ENCODE measurements at regions not wholly inside any gene's neighbourhood (a gene's known extent, or its start where the extent isn't known, plus 50 kb on each side); places are given as distances from the start of the nearest gene placed in this dataset.

DNA sequence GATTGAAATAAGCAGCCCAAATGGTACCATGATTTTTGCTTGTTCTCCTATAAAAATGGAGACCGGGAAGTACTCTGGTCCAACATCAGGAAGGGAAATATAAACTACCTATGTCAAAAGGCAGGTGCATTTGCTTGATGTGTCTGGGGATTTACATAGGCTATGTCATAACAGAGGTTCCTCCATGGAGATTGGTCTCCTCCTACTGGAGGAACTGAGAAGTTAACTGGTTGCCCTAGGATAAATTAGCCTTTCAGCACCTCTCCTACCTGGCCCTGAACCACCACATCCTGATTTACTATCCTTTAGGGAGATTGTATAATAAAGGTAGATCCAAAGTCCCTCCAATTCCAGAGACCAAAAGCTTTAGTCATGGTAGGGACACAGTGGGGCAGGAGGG lies 1109.3 kb upstream of the B3GALT2 start:
- ATAC-seq = peak; percentile 89
- TF ChIP-seq PPARA (CRISPR knock-in tag; IDR thresholded peaks at IDR 0.05; ENCODE audit: borderline replicate concordance) = no peak
- TF ChIP-seq, protein P1, sequence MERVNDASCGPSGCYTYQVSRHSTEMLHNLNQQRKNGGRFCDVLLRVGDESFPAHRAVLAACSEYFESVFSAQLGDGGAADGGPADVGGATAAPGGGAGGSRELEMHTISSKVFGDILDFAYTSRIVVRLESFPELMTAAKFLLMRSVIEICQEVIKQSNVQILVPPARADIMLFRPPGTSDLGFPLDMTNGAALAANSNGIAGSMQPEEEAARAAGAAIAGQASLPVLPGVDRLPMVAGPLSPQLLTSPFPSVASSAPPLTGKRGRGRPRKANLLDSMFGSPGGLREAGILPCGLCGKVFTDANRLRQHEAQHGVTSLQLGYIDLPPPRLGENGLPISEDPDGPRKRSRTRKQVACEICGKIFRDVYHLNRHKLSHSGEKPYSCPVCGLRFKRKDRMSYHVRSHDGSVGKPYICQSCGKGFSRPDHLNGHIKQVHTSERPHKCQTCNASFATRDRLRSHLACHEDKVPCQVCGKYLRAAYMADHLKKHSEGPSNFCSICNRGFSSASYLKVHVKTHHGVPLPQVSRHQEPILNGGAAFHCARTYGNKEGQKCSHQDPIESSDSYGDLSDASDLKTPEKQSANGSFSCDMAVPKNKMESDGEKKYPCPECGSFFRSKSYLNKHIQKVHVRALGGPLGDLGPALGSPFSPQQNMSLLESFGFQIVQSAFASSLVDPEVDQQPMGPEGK (CRISPR knock-in tag; IDR thresholded peaks at IDR 0.05; ENCODE audit: borderline replicate concordance) = no peak
- no peak for TF ChIP-seq ZNF8 (CRISPR knock-in tag; IDR thresholded peaks at IDR 0.05)
- TF ChIP-seq ISL1 (CRISPR knock-in tag; IDR thresholded peaks at IDR 0.05) = no peak
- TF ChIP-seq, protein P2, sequence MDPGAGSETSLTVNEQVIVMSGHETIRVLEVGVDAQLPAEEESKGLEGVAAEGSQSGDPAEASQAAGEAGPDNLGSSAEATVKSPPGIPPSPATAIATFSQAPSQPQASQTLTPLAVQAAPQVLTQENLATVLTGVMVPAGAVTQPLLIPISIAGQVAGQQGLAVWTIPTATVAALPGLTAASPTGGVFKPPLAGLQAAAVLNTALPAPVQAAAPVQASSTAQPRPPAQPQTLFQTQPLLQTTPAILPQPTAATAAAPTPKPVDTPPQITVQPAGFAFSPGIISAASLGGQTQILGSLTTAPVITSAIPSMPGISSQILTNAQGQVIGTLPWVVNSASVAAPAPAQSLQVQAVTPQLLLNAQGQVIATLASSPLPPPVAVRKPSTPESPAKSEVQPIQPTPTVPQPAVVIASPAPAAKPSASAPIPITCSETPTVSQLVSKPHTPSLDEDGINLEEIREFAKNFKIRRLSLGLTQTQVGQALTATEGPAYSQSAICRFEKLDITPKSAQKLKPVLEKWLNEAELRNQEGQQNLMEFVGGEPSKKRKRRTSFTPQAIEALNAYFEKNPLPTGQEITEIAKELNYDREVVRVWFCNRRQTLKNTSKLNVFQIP (CRISPR knock-in tag; IDR thresholded peaks at IDR 0.05; ENCODE audit: borderline replicate concordance, low read depth) = no peak

DNA sequence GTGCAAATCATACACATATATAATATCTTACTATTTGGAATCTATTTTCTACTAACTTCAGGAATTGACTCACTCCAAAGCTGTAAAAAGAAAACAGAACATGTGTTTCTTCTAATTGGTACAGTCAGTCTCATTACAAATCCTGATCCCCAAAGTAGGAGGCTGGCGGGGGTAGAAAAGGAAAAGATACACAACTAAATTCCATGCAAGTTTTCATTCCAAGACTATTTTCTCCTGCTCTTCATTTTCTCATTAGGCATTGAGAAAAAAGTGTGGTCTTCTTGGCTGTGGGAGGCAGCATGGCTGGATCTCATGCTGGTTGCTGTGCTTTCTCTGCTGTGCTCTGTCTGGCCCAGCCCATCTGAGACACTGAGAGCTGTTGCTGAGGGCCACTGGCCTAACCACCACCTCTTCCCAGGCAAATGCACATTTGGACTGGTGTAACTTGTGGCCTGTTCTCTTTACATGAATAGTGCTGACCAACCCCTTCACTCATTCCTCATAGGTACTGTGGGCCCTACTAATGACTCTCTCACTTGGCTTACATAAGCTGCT lies 1107.5 kb upstream of the B3GALT2 start:
- no peak for TF ChIP-seq PPARA (CRISPR knock-in tag; IDR thresholded peaks at IDR 0.05; ENCODE audit: borderline replicate concordance)
- no peak for TF ChIP-seq ZNF70 (CRISPR knock-in tag; IDR thresholded peaks at IDR 0.05)
- TF ChIP-seq, protein P3, sequence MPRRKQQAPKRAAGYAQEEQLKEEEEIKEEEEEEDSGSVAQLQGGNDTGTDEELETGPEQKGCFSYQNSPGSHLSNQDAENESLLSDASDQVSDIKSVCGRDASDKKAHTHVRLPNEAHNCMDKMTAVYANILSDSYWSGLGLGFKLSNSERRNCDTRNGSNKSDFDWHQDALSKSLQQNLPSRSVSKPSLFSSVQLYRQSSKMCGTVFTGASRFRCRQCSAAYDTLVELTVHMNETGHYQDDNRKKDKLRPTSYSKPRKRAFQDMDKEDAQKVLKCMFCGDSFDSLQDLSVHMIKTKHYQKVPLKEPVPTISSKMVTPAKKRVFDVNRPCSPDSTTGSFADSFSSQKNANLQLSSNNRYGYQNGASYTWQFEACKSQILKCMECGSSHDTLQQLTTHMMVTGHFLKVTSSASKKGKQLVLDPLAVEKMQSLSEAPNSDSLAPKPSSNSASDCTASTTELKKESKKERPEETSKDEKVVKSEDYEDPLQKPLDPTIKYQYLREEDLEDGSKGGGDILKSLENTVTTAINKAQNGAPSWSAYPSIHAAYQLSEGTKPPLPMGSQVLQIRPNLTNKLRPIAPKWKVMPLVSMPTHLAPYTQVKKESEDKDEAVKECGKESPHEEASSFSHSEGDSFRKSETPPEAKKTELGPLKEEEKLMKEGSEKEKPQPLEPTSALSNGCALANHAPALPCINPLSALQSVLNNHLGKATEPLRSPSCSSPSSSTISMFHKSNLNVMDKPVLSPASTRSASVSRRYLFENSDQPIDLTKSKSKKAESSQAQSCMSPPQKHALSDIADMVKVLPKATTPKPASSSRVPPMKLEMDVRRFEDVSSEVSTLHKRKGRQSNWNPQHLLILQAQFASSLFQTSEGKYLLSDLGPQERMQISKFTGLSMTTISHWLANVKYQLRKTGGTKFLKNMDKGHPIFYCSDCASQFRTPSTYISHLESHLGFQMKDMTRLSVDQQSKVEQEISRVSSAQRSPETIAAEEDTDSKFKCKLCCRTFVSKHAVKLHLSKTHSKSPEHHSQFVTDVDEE (CRISPR knock-in tag; IDR thresholded peaks at IDR 0.05) = no peak
- no peak for TF ChIP-seq ZNF565 (CRISPR knock-in tag; conservative IDR thresholded peaks at IDR 0.05; ENCODE audit: low read depth)
- TF ChIP-seq TCF4 (CRISPR knock-in tag; IDR thresholded peaks at IDR 0.05; ENCODE audit: borderline replicate concordance) = no peak
- TF ChIP-seq, protein P1 (CRISPR knock-in tag; IDR thresholded peaks at IDR 0.05; ENCODE audit: borderline replicate concordance) = no peak
- no peak for TF ChIP-seq ISL1 (CRISPR knock-in tag; IDR thresholded peaks at IDR 0.05)
- no peak for TF ChIP-seq SNAI2 (CRISPR knock-in tag; IDR thresholded peaks at IDR 0.05)
- no peak for ATAC-seq

DNA sequence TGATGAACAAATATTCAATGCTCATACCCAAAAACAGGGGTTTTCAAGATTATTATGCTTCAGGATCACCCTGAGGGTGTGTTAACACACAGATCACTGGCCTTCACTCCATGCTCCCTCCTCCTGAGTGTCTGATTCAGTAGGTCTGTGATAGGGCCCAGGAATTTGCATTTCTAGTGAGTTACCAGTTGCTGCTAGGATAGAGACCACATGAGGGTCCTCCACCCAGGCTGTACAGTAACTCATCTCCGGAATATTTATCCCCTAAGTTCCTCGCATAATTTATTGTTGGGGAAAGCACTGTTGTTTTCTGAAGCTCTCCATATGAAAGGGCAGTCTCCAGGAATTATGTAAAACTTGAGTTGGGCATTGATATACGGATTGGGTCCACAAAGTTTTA lies 1106.6 kb upstream of the B3GALT2 start:
- ATAC-seq = no peak
- TF ChIP-seq, protein P1 (CRISPR knock-in tag; IDR thresholded peaks at IDR 0.05; ENCODE audit: borderline replicate concordance) = no peak
- TF ChIP-seq ZNF70 (CRISPR knock-in tag; IDR thresholded peaks at IDR 0.05) (no peak), TCF4 (CRISPR knock-in tag; IDR thresholded peaks at IDR 0.05; ENCODE audit: borderline replicate concordance) (no peak), ZC3H10 (CRISPR knock-in tag; IDR thresholded peaks at IDR 0.05) (no peak)
- TF ChIP-seq, protein P4, sequence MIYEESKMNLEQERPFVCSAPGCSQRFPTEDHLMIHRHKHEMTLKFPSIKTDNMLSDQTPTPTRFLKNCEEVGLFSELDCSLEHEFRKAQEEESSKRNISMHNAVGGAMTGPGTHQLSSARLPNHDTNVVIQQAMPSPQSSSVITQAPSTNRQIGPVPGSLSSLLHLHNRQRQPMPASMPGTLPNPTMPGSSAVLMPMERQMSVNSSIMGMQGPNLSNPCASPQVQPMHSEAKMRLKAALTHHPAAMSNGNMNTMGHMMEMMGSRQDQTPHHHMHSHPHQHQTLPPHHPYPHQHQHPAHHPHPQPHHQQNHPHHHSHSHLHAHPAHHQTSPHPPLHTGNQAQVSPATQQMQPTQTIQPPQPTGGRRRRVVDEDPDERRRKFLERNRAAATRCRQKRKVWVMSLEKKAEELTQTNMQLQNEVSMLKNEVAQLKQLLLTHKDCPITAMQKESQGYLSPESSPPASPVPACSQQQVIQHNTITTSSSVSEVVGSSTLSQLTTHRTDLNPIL (CRISPR knock-in tag; IDR thresholded peaks at IDR 0.05; ENCODE audit: low read depth) = no peak

DNA sequence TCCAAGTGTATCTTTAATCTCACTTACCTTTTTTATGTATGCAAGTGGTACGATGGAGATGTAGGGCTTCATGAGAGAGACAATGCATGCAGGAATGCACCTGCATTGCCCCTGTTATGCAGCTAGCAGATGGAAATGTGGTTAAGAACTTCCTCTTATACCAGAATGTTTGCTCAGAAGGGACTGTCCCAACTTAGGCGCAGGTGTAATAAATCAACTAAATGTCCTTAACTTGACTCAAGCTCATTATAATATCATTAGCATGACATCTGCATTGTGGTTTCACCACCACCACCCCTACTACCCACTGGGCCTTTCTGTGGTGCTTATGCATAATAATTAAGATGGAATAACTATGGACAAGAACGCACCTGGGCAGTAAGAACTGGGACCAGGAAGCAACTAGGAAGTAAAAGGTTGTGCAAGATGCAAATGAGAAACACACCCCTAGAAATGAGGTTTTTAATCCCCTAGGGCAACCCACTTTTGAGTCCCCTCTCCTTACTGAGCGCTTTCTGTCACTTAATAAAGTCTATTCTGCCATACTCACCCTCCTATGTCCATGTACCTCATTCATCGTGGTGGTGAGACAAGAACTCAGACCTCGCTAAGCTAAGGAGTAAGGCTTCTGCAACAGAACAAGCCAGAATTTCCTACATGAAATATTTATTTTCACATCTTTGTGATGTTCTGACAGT lies 1103.3 kb upstream of the B3GALT2 start:
- no peak for ATAC-seq
- TF ChIP-seq ZC3H10 (CRISPR knock-in tag; IDR thresholded peaks at IDR 0.05) (no peak), ESRRG (CRISPR knock-in tag; IDR thresholded peaks at IDR 0.05) (no peak), PPARA (CRISPR knock-in tag; IDR thresholded peaks at IDR 0.05; ENCODE audit: borderline replicate concordance) (no peak), CSDC2 (CRISPR knock-in tag; IDR thresholded peaks at IDR 0.05) (no peak), TCF4 (CRISPR knock-in tag; IDR thresholded peaks at IDR 0.05; ENCODE audit: borderline replicate concordance) (no peak), ZNF8 (CRISPR knock-in tag; IDR thresholded peaks at IDR 0.05) (no peak), ZFP30 (CRISPR knock-in tag; IDR thresholded peaks at IDR 0.05) (no peak), ZFP3 (CRISPR knock-in tag; IDR thresholded peaks at IDR 0.05) (no peak), GLIS3 (CRISPR knock-in tag; IDR thresholded peaks at IDR 0.05) (no peak), TOX (CRISPR knock-in tag; IDR thresholded peaks at IDR 0.05; ENCODE audit: borderline replicate concordance) (no peak), SNAI2 (CRISPR knock-in tag; IDR thresholded peaks at IDR 0.05) (no peak), ARNTL (CRISPR knock-in tag; IDR thresholded peaks at IDR 0.05; ENCODE audit: borderline replicate concordance, low read depth) (no peak)
- TF ChIP-seq, protein P5, sequence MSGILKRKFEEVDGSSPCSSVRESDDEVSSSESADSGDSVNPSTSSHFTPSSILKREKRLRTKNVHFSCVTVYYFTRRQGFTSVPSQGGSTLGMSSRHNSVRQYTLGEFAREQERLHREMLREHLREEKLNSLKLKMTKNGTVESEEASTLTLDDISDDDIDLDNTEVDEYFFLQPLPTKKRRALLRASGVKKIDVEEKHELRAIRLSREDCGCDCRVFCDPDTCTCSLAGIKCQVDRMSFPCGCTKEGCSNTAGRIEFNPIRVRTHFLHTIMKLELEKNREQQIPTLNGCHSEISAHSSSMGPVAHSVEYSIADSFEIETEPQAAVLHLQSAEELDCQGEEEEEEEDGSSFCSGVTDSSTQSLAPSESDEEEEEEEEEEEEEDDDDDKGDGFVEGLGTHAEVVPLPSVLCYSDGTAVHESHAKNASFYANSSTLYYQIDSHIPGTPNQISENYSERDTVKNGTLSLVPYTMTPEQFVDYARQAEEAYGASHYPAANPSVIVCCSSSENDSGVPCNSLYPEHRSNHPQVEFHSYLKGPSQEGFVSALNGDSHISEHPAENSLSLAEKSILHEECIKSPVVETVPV (CRISPR knock-in tag; IDR thresholded peaks at IDR 0.05) = no peak
